ENCODE measurements at regions not wholly inside any gene's neighbourhood (a gene's known extent, or its start where the extent isn't known, plus 50 kb on each side); places are given as distances from the start of the nearest gene placed in this dataset.

DNA sequence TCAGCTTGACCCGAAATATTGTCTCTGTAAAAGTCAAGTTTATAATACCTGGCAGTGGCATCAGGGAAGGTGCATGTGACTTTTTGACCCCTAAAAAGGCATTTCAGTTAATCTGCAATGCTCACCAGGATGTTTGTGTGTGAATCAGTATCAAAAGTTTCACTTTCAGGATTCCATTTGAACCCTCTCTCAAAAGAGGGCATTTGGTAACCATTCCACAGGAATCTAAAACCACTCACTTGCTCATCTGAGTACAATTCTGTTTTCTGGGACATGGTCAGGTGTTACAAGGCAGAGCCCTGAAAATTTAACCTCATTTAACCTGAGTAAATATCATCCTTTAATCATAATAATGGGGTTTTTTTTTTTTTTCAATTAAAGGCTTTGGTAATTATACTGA is 77.9 kb upstream of the KLF7 start:
- TF ChIP-seq, protein P1, sequence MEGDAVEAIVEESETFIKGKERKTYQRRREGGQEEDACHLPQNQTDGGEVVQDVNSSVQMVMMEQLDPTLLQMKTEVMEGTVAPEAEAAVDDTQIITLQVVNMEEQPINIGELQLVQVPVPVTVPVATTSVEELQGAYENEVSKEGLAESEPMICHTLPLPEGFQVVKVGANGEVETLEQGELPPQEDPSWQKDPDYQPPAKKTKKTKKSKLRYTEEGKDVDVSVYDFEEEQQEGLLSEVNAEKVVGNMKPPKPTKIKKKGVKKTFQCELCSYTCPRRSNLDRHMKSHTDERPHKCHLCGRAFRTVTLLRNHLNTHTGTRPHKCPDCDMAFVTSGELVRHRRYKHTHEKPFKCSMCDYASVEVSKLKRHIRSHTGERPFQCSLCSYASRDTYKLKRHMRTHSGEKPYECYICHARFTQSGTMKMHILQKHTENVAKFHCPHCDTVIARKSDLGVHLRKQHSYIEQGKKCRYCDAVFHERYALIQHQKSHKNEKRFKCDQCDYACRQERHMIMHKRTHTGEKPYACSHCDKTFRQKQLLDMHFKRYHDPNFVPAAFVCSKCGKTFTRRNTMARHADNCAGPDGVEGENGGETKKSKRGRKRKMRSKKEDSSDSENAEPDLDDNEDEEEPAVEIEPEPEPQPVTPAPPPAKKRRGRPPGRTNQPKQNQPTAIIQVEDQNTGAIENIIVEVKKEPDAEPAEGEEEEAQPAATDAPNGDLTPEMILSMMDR (conservative IDR thresholded peaks at IDR 0.05) = no peak
- TF ChIP-seq EZH2 (IDR thresholded peaks at IDR 0.05; ENCODE audit: low read depth) = no peak

Data from PC-9 (cell line).